ENCODE measurements at regions not wholly inside any gene's neighbourhood (a gene's known extent, or its start where the extent isn't known, plus 50 kb on each side); places are given as distances from the start of the nearest gene placed in this dataset.

- Mint-ChIP-seq H3K27ac (no peak overlapping the region), H3K36me3 (no peaks in the 10 kb centered on the region), H3K4me1 (ENCODE audit: unreplicated experiment) (peaks cover 8% of the 10 kb centered on the region), H3K27me3 (peaks cover 23% of the 10 kb centered on the region), H3K4me3 (no peak overlapping the region), H3K9me3 (no peaks in the 10 kb centered on the region)
- DNase-seq (ENCODE audit: extremely low spot score, unreplicated experiment), result no peak
- TF ChIP-seq CTCF (conservative IDR thresholded peaks at IDR 0.05), result no peak
These were observed 143.9 kb downstream of the TLE3 start for GRCh38 chr15:69953816-69954215.

- no peaks in the 10 kb centered on the region for H3K36me3 Mint-ChIP-seq
These were observed 143.1 kb downstream of the TLE3 start for GRCh38 chr15:69954666-69955065.

GRCh38 chr15:69955240-69955894, 142.3 kb downstream of the TLE3 start:
- DNase-seq (ENCODE audit: extremely low spot score, unreplicated experiment), result no peak
- Mint-ChIP-seq H3K27ac (no peak overlapping the region), H3K4me1 (ENCODE audit: unreplicated experiment) (peaks cover 8% of the 10 kb centered on the region), H3K9me3 (no peaks in the 10 kb centered on the region), H3K4me3 (no peak overlapping the region), H3K27me3 (peaks cover 28% of the 10 kb centered on the region), H3K36me3 (no peaks in the 10 kb centered on the region)
- no peak for TF ChIP-seq CTCF (conservative IDR thresholded peaks at IDR 0.05)

More at GRCh38 chr15:69954666-69955065, 143.1 kb downstream of the TLE3 start:
- no peaks in the 10 kb centered on the region for H3K9me3 Mint-ChIP-seq
- H3K4me1 Mint-ChIP-seq (ENCODE audit: unreplicated experiment), result peaks cover 8% of the 10 kb centered on the region
- DNase-seq (ENCODE audit: extremely low spot score, unreplicated experiment), result no peak
- H3K4me3 Mint-ChIP-seq, result peak overlapping the region; percentile 11
- H3K27ac Mint-ChIP-seq, result no peak overlapping the region
- TF ChIP-seq CTCF (conservative IDR thresholded peaks at IDR 0.05), result no peak
- H3K27me3 Mint-ChIP-seq, result peaks cover 28% of the 10 kb centered on the region

- no peak for DNase-seq (ENCODE audit: extremely low spot score, unreplicated experiment)
- H3K4me3 Mint-ChIP-seq, result no peak overlapping the region
These were observed 141.3 kb downstream of the TLE3 start for GRCh38 chr15:69956417-69956816.

GRCh38 chr15:69957175-69957574, 140.5 kb downstream of the TLE3 start:
- H3K36me3 Mint-ChIP-seq, result no peaks in the 10 kb centered on the region
- H3K27me3 Mint-ChIP-seq, result peaks cover 35% of the 10 kb centered on the region
- no peak for TF ChIP-seq CTCF (conservative IDR thresholded peaks at IDR 0.05)
- no peak for DNase-seq (ENCODE audit: extremely low spot score, unreplicated experiment)
- peaks cover 8% of the 10 kb centered on the region for H3K4me1 Mint-ChIP-seq (ENCODE audit: unreplicated experiment)
- H3K27ac Mint-ChIP-seq, result no peak overlapping the region
- no peak overlapping the region for H3K4me3 Mint-ChIP-seq
- H3K9me3 Mint-ChIP-seq, result no peaks in the 10 kb centered on the region

More at GRCh38 chr15:69956417-69956816, 141.3 kb downstream of the TLE3 start:
- no peak overlapping the region for H3K27ac Mint-ChIP-seq
- H3K4me1 Mint-ChIP-seq (ENCODE audit: unreplicated experiment), result peaks cover 8% of the 10 kb centered on the region
- H3K27me3 Mint-ChIP-seq, result peaks cover 30% of the 10 kb centered on the region
- H3K9me3 Mint-ChIP-seq, result no peaks in the 10 kb centered on the region
- H3K36me3 Mint-ChIP-seq, result no peaks in the 10 kb centered on the region
- no peak for TF ChIP-seq CTCF (conservative IDR thresholded peaks at IDR 0.05)

Measured in type B pancreatic cell (in vitro differentiated cells).